GM19043 (cell line): ENCODE measurements at regions not wholly inside any gene's neighbourhood (a gene's known extent, or its start where the extent isn't known, plus 50 kb on each side); places are given as distances from the start of the nearest gene placed in this dataset.
"Not testable (repeated sequence)": the region's sequence is repeated elsewhere in the genome, so short reads cannot be mapped to it uniquely, and the experiment has no call there.

Source experiments
- ATAC-seq: cut with Tn5 transposase; IDR thresholded peaks from one replicate; pipeline ENCODE4 v1.9.1; 2021; ENCODE audit warnings: low read depth; ENCODE audit not compliant: unreplicated experiment

- no peak for ATAC-seq
Measured at GRCh38 chr15:91649831-91650321, 203.6 kb upstream of the SLCO3A1 start.

DNA sequence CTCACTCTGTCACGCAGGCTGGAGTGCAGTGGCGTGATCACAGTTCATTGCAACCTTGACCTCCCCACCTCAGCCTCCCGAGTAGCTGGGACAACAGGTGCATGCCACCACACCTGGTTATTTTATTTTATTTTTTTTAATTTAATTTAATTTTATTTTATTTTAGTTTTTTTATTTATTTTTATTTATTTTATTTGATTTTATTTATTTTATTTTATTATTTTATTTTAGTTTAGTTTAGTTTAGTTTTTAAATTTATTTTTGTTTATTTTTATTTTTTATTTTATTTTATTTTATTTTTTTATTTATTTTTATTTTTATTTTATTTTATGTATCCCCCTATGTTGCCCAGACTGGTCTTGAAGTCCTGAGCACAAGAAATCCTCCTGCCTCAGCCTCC is 202.3 kb upstream of the SLCO3A1 start:
- no peak for ATAC-seq

GRCh38 chr15:91652610-91653207 is 200.8 kb upstream of the SLCO3A1 start:
- ATAC-seq = no peak

DNA sequence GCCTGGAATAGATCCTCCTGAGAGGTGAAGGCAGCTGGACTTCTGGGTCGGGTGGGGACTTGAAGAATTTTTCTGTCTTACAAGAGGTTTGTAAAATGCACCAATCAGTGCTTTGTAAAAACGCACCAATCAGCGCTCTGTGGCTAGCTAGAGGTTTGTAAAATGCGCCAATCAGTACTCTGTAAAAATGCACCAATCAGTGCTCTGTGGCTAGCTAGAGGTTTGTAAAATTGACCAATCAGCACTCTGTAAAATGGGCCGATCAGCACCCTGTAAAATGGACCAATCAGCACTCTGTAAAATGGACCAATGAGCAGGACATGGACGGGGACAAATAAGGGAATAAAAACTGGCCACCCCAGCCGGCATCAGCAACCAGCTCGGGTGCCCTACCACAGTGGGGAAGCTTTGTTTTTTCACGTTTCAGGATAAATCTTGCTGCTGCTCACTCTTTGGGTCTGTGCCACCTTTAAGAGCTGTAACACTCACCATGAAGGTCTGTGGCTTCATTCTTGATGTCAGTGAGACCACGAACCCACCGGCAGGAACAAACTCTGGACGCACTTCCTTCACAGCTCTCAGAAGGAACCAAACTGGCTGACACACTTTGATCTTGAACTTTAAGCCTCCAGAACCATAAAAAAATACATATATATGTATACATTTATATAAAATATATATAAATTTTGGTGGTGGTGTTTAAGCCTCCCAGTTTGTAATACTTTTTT is 197.8 kb upstream of the SLCO3A1 start:
- not testable (repeated sequence) for ATAC-seq

DNA sequence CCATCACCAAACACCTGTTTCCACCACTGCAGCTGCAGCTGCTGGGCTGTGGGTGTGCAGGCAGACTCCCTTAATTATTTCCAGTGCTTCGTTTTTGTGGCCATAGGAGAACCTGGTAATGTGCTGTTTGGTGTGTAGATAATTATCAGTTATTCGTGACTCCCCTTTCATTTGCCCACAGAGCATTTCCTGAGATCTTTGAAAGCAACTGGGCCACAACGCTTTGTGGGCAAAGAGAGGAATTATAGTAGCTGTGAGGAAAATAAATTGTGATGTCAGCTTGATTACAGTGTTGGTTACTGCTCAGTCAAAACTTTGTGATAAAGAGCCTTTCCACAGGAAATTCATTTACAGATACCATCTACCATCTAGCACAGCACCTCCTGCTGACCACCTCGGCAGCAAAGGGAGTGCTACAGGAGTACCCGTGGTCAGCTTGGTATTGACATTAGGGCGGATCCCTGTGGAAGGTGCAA is 193.3 kb upstream of the SLCO3A1 start:
- no peak for ATAC-seq

DNA sequence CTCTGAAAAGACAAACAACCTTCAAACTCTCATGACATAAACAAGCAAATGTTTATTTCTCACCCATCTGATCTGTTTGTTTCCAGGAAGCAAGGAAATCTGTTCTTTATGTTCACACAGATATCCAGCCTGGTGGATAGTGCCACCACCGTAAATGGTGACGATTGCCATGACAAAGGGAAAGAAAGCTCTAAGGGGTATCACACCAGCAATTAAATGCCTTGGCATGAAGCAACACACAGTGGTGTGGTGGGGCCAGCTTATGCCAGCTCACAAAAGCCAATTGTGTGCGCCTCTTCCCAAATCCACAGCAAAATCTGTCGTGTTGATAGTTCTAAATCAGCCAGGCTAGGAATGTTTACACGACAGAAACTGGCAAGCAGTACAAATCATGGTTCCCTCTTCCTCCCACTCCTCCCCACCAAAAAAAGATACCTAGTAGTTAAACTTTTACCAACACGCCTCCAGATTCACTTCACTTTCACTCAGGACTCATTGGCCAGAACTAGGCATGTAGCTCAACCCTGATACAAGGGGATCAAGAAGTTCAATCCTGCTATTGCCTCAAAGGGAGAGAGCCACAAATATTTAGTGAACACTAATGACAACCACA is 189.2 kb upstream of the SLCO3A1 start:
- no peak for ATAC-seq

DNA sequence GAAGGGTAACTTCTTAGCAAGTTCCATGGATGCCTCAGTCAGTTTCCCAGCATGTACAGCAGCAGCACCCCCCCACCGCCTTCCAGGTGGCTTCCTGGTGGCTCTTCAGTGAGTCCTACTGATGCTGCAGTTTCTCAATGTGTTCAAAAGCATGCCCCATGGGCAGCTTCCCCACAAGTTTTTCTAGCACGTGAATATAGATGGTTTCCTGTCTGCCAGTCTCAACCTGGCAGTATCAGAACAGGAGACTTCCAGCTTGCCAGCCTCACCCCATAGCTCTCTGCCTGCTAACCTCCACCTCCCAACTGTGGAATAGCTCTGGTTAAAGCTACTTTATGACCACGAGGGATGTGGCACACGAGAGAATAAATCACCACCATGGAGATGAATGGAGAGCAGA is 188.3 kb upstream of the SLCO3A1 start:
- ATAC-seq = no peak

DNA sequence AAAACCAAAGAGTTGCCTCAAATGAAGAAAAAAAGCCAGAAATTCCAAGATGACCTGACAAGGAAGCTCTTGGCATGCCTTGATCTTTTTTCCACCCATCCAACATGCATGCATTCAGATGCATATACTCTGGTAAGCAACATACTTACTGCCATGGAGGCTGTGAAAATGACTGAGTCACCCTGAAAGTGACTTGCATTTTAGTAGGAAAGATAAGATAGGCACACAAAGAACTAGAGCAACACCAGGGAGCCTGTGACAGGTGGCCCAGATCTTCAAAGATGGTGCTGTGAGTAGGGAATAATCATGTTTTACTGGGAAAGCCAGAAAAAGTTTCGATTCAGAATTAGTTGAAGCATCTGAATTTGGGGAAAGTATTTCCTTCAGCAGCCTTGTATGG is 185.1 kb upstream of the SLCO3A1 start:
- ATAC-seq = no peak

DNA sequence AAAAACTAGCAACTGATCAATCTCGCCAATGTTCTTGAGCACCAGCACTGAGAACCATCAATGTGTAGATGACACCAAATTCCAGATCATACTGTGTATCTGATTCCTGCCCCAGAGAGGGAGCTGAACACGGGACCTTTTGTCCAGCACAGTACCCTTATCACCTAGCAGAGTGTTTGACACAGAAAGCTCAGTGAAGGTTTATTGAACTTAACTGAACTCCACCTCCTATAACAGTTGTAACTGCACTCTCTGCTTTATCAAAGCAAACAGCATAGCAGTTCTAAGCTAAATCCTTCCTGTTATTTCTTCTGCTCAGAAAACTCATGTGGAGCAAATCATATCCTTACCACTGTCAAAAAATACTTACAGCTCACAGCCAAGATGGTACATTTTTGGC is 183.4 kb upstream of the SLCO3A1 start:
- no peak for ATAC-seq

- ATAC-seq = no peak
Measured at GRCh38 chr15:91678003-91678402, 175.5 kb upstream of the SLCO3A1 start.

GRCh38 chr15:91679447-91679846 is 174.1 kb upstream of the SLCO3A1 start:
- ATAC-seq = no peak

DNA sequence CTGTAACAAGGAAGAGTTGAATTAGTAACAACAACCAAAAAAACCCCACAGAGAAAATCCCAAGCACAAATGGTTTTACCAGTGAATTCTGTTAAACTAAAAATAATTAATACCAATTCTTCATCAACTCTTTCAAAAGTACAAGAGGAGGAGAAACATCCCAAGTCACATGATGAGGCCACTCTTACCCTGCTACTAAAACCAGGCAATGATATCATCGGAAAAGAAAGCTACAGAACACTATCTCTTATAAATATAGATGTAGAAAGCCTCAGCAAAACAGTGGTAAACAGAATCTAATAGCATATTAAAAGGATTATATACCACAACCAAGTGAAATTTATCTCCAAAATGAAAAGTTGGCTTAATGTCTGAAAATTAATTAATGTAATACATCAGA is 168.1 kb upstream of the SLCO3A1 start:
- ATAC-seq = no peak

GRCh38 chr15:91688811-91689210 is 164.7 kb upstream of the SLCO3A1 start:
- no peak for ATAC-seq

DNA sequence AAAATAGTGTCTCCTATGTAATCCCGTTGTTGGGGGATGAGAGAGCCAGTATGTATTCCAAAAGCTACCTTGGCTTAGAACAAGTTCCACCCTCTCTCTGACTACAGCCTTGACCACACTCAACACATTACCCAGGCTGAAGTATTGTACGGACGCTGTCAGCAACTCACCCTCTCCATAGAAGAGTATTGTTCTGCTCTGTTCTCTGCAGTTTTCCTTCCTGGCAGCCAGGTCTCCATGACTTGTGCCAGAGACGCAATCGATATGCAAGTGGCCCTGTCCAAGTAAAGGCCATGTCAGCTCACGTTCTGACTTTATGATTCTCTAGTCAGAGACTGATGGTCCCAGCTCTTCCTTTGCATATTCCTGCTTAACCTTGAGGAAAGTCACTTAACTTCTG is 164.1 kb upstream of the SLCO3A1 start:
- ATAC-seq = no peak

GRCh38 chr15:91692596-91692995 is 160.9 kb upstream of the SLCO3A1 start:
- ATAC-seq = no peak

DNA sequence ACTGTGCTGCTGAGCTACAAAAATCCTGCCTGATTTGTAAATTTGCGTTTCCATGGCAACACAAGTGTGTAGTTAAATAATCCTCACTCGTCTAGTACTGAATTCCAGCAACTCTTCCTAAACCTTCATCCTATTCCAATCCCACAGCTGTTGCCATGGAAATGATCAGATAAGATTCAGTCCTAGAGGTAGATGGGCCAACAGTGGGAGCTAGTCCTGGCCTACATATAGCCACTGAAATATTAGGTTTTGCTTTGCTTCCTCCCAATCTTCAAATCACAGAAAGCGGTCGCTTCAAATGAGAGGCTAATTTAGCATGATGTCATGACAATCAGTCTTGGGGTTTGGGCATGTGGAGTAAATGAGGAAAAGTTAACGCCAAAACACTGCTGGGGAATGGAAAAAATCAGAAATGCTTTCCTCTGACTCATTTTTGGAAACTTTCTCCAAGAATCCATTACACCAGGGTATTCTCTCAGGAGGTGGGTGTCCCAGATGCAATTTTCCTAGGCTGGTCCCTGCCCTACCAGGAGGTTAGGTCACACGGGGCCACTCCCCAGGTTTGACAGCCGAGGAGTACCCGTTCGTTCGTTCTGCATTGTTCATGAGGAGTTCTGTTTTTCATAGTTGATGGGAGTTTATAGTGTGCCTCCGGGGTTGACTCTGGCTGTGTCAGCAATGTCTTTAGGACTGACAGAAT is 159.2 kb upstream of the SLCO3A1 start:
- no peak for ATAC-seq

- no peak for ATAC-seq
Measured at GRCh38 chr15:91694831-91695210, 158.7 kb upstream of the SLCO3A1 start.

DNA sequence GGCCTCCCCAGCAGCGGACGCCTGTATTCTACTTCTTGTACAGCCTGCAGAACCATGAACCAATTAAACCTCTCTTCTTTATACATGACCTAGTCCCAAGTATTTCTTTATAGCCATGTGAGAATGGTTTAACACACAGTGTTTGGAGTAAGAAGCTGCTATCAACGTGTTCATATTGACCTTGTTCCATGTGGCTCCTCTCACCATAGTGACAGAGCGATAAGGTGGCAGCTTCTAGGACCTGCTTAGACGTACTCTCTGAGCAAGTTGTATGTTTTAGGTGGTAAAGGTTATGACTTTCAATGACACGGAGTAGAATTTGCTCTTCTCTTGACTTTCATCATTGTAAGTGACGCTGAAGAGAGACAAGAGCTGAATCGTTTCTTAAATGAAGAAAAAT is 157.7 kb upstream of the SLCO3A1 start:
- no peak for ATAC-seq

DNA sequence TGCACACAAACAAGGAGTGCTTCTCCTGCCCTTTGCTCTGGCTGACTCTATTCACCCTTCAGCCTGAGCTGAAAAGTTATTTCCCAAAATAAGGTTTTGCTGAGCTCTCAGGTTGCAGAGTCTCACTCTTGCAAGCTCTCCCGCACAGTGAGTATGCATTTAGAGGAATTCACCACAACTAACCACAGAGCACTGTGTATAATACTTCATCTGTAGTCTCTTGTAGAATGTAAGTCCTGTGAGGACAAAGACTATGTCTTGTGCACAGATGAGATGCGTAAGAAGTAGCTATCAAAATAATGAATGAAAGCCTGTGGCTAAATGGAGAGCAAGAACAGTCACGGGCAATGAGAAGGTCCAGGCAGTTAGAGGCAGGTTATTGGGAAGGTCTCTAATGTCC is 156.5 kb upstream of the SLCO3A1 start:
- no peak for ATAC-seq

GRCh38 chr15:91698241-91698640 is 155.3 kb upstream of the SLCO3A1 start:
- no peak for ATAC-seq

DNA sequence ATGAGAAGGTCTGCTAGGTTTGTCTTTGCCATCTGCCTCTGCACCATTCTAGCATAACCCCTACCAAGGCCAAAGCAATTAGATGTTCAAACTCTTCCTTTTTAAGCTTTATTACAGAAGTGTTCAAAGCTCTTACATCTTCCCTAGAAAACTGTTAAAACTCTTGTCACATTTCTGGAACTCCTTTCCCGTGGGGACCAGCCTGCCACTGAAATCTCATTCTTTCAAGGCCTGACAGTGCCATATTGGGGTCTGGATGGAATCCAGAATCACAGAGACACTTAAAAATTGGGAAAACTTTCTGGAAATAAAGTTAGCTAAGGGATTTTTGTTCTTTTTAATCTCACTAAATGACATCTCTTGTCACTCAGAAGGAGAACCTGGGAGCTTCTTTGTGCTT is 153.8 kb upstream of the SLCO3A1 start:
- ATAC-seq = no peak
